KG1 (cell line): ENCODE measurements at regions not wholly inside any gene's neighbourhood (a gene's known extent, or its start where the extent isn't known, plus 50 kb on each side); places are given as distances from the start of the nearest gene placed in this dataset.

Source experiments
- DNase-seq: peaks from one replicate; lab custom pipeline; 2025; lab: John Stamatoyannopoulos, UW

DNA sequence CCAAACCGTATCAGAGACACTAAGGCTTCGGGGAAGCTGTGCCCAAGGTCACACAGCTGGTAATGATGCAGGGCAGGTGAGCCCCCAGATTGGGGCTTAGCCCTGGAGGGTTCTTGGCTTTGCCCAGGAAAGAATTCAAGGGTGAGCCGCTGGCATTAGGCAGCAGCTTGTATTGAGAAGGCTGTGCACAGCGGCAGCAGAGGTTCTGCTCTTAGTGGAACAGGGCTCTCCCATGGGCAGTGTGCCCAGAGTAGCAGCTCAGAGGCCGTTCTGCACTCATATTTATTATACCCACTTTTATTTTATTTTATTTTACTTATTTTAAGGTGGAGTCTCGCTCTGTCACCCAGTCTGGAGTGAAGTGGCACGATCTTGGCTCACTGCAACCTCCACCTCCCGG lies 85.8 kb upstream of the IER5L start:
- DNase-seq, result no peak

- no peak for DNase-seq
Observed at GRCh38 chr9:129262261-129262660, 84.2 kb upstream of the IER5L start.

- no peak for DNase-seq
Observed at GRCh38 chr9:129259375-129259774, 81.3 kb upstream of the IER5L start.

DNA sequence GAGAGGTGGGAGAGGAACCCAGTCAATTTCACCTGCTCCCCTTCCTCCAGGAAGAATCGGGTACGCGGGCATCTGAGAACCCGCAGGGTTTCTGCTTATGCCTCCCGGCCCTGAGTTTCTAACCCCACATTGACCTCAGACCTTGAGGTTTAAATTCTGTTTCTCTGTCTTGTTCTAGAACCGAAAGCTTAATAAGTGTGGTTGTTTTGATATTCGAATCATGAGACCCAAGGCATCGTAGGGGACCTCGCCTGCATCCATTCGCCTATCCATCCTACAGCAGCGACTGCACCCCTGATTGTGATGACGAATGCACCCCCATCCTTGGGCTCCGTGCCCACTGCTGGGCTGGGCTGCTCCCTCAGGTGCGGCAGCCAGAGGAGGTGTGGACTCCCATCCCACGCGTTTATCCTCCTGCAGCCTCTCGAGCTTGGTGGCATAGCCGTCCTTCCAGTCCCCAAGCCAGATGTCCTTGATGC lies 80.8 kb upstream of the IER5L start:
- no peak for DNase-seq

- no peak for DNase-seq
Observed at GRCh38 chr9:129258124-129258822, 80.2 kb upstream of the IER5L start.

- no peak for DNase-seq
Observed at GRCh38 chr9:129256959-129257713, 79.1 kb upstream of the IER5L start.

DNA sequence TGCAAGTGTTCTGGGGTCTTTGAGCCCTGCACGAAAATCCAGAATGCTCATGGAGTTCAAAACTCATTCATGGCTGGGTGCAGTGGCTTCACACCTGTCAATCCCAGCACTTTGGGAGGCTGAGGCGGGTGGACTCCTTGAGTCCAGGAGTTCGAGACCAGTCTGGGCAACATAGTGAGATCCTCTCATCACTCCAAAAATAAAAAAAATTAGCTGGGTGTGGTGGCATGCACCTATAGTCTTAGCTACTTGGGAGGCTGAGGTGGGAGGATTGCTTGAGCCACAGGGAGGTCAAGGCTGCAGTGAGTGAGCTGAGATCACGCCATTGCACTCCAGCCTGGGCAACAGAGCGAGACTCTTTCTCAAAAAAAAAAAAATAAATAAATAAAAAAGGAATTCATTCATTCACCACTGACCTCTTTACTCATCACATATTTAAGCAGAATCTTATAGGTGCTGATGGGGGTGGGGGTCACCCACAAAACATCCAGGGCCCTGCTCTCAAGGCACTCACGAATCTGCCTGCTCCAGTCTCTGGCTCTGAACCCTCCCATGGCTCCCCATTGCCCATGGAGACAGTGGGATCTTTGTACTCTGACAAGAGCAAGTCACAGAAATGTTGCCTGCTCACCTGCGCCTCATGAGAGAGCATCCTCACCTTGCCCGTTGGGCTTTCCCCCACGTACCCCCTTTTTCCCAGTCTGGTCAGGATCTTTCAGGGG lies 76.7 kb upstream of the IER5L start:
- no peak for DNase-seq

GRCh38 chr9:129253803-129254381 lies 75.8 kb upstream of the IER5L start:
- DNase-seq, result no peak

DNA sequence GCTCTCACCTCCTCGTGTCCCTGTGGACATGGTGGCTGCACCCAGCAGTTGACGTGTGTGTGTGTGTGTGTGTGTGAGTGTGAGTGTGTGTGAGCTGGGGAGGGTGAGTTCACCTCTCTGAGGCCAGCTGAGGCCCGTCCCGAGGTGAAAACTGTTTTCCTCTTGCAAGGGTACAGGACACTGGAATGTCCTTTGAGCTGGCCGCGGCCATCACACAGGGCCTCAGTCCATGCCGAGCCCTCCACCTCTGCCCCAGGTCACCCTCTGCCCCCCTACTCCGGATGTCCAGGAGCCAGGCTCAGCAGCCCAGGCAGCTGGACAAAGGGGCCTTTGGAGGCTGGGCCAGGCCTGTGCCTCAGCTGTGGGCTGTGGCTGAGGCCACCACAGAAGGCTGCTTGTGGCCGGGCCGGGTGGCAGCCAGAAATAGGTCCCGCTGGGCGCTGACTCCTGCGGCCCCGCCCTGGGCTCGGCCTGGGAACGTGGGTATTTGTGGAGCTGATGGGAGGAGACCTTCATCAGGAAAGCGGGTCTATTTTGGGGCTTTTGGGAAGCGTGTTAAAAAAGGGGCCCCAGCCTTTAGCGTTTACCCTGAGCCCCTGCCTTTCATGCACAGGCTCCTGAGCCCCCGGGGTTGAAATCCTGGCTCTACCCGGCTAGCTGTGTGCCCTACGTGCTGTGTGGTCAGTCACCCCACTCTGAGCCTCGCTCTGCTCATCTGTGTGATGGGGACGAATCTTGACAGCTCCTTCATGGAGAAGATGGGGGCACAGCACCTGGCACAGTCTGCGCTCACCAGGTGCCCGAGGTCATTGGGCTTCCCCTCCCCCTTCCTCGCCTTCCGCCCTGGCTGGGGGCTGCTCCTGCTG lies 75.1 kb upstream of the IER5L start:
- DNase-seq, result no peak

DNA sequence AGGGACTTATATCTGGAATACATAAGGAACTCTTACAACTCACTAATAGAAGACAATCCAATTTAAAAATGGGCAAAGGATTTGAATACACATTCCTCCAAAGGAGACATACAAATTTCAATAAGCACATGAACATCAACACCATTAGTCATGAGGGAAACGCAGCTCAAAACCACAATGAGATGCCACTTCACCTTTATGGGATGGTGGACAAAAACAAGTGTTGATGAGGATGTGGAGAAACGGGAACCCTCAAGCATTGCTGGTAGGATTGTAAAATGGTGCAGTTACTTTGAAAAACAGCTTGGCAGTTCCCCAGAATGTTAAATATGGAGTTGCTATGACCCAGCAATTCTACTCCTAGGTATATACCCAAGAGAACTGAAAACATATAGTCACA lies 72.7 kb upstream of the IER5L start:
- DNase-seq, result no peak

DNA sequence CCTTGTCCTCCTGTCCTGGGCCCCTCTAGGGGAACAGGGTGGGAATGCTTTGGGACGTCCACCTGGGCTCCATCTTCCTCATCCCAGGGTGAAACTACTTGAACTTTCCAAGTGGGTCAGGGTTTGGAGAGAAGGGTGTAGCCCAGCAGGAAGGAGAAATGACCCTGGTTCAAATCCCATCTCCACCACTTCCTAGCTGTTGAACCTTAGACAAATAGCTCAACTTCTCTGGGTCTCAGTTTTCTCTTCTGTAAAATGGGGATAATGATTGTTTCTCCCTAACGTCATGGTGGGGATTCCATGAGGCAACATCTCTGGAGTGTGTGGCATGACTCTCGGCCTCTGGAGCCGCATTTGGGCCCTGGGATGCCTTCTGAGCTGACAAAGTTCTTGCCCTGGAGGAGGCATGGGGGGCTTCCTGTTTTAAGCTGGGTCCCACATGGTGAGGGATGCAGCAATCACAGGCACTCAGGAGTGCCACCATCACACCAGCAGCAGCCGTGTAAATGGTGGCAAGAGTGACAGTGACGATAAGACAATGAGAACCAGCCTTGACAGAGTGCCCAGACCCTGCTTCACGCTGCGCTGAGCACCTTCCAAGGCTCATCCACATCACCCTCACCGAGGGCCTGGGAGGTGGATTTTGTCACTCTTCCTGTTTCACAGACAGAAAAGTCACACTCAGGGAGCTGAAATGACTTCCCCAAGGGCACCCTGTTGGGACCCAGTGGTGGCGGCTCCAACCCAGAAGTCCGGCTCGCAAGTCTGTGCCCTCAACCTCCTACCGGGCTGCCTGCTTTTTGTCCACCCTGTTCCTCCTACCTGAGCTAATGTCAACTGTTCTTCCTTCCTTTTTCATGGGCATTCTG lies 69.5 kb upstream of the IER5L start:
- no peak for DNase-seq

DNA sequence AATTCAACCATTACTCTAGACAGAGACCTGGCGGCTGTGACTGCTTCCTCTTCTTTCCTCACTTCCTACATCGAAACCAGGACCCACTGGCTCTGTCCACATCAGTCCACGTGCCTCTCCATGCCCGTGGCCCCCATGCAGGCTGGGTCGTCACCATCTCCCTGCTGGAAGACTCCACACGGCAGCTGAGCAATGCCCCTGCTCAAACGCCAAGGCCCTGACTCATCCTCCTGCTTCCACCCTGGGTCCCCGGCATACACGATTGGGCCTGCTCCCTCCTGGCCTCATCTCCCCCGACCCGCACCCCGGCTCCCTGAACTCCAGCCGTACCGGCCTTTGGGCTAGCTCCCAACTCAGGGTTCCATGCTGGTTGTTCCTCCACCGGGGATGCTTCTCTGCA lies 67.2 kb upstream of the IER5L start:
- DNase-seq, result no peak

GRCh38 chr9:129242971-129243561 lies 65.0 kb upstream of the IER5L start:
- no peak for DNase-seq

GRCh38 chr9:129242191-129242941 lies 64.3 kb upstream of the IER5L start:
- no peak for DNase-seq

DNA sequence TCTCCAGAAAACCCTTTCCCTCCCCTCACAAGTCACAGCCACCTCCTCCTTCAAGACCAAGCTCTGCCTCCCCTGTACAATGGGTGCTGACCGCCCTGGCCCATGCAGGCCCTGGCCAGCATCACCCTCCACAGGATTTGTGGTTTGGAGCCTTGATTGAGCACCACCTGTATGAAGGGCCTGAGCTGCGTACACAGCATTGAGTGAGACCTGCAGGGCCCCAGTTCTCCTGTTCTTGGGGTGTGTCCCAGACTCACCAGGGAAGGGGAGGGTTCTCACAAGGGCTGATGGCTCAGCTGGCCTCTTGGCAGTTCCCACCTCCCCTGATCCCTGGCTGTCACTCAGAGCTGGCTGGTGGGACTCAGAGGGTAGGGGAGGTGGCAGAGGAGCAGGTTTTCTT lies 63.7 kb upstream of the IER5L start:
- DNase-seq, result no peak

- DNase-seq, result no peak
Observed at GRCh38 chr9:129240581-129241211, 62.6 kb upstream of the IER5L start.

- no peak for DNase-seq
Observed at GRCh38 chr9:129239946-129240490, 62.0 kb upstream of the IER5L start.

- DNase-seq, result no peak
Observed at GRCh38 chr9:129237803-129238202, 59.7 kb upstream of the IER5L start.

GRCh38 chr9:129237164-129237611 lies 59.1 kb upstream of the IER5L start:
- DNase-seq, result no peak
